ENCODE measurements at regions not wholly inside any gene's neighbourhood (a gene's known extent, or its start where the extent isn't known, plus 50 kb on each side); places are given as distances from the start of the nearest gene placed in this dataset.

GRCh38 chr12:90079529-90080210, 371.0 kb upstream of the ATP2B1 start:
- Histone ChIP-seq H3K36me3 (ENCODE audit: control insufficient read depth, insufficient read depth, low read length) (no peaks in the 10 kb centered on the region), H3K4me3 (ENCODE audit: low read depth, low read length) (no peak overlapping the region), H3K27ac (ENCODE audit: low read depth, low read length) (no peak overlapping the region), H3K9me3 (ENCODE audit: control insufficient read depth, insufficient read depth, low read length) (no peaks in the 10 kb centered on the region), H3K27me3 (ENCODE audit: control insufficient read depth, insufficient read depth, low read length) (no peaks in the 10 kb centered on the region), H3K4me1 (ENCODE audit: control insufficient read depth, insufficient read depth, low read length) (no peaks in the 10 kb centered on the region)
- no peak for DNase-seq (ENCODE audit: low read depth in 4 of 6, low spot score in 6 of 6)
- WGBS (ENCODE audit: insufficient coverage): no CpG with 5 or more reads among the region's 4 CpGs

DNA sequence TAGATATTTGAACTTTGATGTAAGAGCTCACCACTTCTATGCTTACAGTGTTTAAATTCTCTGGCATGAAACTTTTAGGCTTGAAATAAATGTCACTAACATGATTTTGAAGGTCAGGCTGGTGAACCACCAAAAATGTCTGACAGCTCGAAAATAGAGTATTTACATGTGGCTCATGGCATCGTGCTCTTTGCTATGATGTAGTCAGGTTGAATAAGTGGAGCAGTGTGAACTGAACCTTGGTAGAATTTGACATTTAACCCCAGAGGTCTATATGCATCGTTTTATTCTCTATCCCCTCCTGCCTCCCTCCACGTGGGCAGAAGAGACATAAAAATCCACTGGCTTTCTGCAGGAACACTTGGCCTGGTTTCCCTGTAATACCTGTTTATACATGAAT, 369.7 kb upstream of the ATP2B1 start:
- no peak for DNase-seq (ENCODE audit: low read depth in 4 of 6, low spot score in 6 of 6)
- Histone ChIP-seq H3K27ac (ENCODE audit: low read depth, low read length) (no peak overlapping the region), H3K4me1 (ENCODE audit: control insufficient read depth, insufficient read depth, low read length) (no peaks in the 10 kb centered on the region), H3K36me3 (ENCODE audit: control insufficient read depth, insufficient read depth, low read length) (no peaks in the 10 kb centered on the region), H3K4me3 (ENCODE audit: low read depth, low read length) (no peak overlapping the region), H3K27me3 (ENCODE audit: control insufficient read depth, insufficient read depth, low read length) (no peaks in the 10 kb centered on the region), H3K9me3 (ENCODE audit: control insufficient read depth, insufficient read depth, low read length) (no peaks in the 10 kb centered on the region)
- WGBS (ENCODE audit: insufficient coverage): 61% methylated on average over 2 of the region's 4 CpGs

DNA sequence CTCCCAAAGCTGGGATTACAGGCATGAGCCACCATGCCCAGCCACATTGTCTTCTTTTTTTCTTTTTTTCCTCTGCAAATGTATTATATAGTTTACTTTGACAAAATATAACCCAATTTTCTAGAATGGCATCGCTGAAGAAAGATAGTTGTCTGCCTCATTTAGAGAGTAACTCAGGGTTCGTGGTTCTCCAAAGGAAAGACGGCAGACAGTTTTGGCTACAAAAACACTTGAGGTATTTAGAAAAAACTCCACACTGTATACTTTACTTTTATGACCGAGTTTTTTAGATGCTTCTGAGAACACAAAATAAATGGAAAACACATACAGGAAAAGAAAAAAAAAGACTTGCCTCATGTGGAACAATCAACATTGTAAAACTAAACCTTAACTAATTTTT, 369.1 kb upstream of the ATP2B1 start:
- Histone ChIP-seq H3K36me3 (ENCODE audit: control insufficient read depth, insufficient read depth, low read length) (no peaks in the 10 kb centered on the region), H3K27ac (ENCODE audit: low read depth, low read length) (no peak overlapping the region), H3K4me3 (ENCODE audit: low read depth, low read length) (no peak overlapping the region), H3K27me3 (ENCODE audit: control insufficient read depth, insufficient read depth, low read length) (no peaks in the 10 kb centered on the region), H3K4me1 (ENCODE audit: control insufficient read depth, insufficient read depth, low read length) (no peaks in the 10 kb centered on the region), H3K9me3 (ENCODE audit: control insufficient read depth, insufficient read depth, low read length) (no peaks in the 10 kb centered on the region)
- no peak for DNase-seq (ENCODE audit: low read depth in 4 of 6, low spot score in 6 of 6)
- WGBS (ENCODE audit: insufficient coverage): no CpG with 5 or more reads among the region's 4 CpGs

DNA sequence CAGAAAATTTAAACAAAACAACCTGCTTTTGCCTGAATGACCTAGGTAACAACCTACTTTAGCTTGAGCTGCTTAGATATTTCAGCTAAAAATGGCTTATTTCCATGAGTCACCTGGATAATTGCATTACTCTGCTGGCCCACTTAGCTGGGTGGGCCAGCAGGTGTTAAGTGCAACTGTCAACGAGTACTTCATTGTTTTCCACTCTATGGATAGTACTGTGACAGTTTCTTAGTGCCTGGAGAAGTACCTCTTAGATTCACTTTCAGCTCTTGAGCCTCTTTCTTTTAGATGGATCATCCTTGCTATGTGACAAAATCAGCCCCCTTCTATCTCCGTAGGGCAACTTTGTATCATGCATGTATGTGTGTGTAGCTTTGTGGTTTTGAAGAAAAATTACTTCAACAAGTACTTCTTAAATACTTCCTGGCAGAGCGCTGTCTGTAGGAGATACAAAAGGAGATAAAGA, 368.2 kb upstream of the ATP2B1 start:
- Histone ChIP-seq H3K27ac (ENCODE audit: low read depth, low read length) (no peak overlapping the region), H3K4me1 (ENCODE audit: control insufficient read depth, insufficient read depth, low read length) (no peaks in the 10 kb centered on the region), H3K4me3 (ENCODE audit: low read depth, low read length) (no peak overlapping the region), H3K9me3 (ENCODE audit: control insufficient read depth, insufficient read depth, low read length) (no peaks in the 10 kb centered on the region), H3K36me3 (ENCODE audit: control insufficient read depth, insufficient read depth, low read length) (no peaks in the 10 kb centered on the region), H3K27me3 (ENCODE audit: control insufficient read depth, insufficient read depth, low read length) (no peaks in the 10 kb centered on the region)
- no peak for DNase-seq (ENCODE audit: low read depth in 4 of 6, low spot score in 6 of 6)
- WGBS (ENCODE audit: insufficient coverage): no CpG with 5 or more reads among the region's 3 CpGs

DNA sequence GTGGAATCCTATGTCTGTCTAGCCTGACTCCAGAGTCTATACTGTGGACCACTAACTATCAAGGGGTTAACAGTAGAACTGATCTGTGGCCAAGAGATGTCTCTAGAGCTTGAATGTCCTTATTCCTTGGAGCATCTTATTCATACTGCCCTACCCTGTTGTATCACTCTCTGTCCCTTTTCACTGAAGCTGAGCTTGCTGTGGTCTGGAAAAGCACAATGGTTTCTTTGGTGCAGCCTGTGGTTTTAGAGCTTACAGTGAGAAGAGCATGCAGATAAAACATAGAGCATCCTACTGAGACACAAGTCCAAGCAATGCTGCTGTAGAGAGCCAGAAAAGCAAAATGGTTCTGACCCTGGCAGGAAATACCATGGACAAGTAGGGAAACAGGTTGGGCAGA, 367.0 kb upstream of the ATP2B1 start:
- Histone ChIP-seq H3K36me3 (ENCODE audit: control insufficient read depth, insufficient read depth, low read length) (no peaks in the 10 kb centered on the region), H3K4me3 (ENCODE audit: low read depth, low read length) (no peak overlapping the region), H3K27me3 (ENCODE audit: control insufficient read depth, insufficient read depth, low read length) (no peaks in the 10 kb centered on the region), H3K9me3 (ENCODE audit: control insufficient read depth, insufficient read depth, low read length) (no peaks in the 10 kb centered on the region), H3K4me1 (ENCODE audit: control insufficient read depth, insufficient read depth, low read length) (no peaks in the 10 kb centered on the region), H3K27ac (ENCODE audit: low read depth, low read length) (no peak overlapping the region)
- DNase-seq (ENCODE audit: low read depth in 4 of 6, low spot score in 6 of 6): no peak

DNA sequence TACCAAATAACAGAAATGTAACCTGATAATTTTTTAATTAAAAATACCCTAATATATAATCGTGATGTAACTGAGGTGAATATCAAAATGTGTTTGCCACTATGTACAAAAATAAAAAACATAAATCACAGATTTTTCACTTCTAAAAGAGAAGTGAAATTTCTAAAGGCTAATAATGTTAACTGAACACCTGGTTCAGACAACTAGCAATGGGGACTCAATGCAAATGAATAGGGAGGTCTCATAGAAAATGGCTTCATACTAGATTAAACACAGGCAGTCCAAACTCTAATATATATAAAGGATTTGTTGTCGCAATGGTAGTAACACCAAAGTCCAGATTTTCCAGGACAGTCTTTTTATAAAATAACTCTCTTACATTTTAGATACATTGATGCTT, 365.4 kb upstream of the ATP2B1 start:
- H3K4me3 ChIP-seq (ENCODE audit: low read depth, low read length): no peak overlapping the region
- no peak overlapping the region for H3K27ac ChIP-seq (ENCODE audit: low read depth, low read length)
- DNase-seq (ENCODE audit: low read depth in 4 of 6, low spot score in 6 of 6): no peak
- H3K36me3 ChIP-seq (ENCODE audit: control insufficient read depth, insufficient read depth, low read length): no peaks in the 10 kb centered on the region
- H3K4me1 ChIP-seq (ENCODE audit: control insufficient read depth, insufficient read depth, low read length): no peaks in the 10 kb centered on the region
- H3K27me3 ChIP-seq (ENCODE audit: control insufficient read depth, insufficient read depth, low read length): no peaks in the 10 kb centered on the region
- no CpG with 5 or more reads among the region's 2 CpGs for WGBS (ENCODE audit: insufficient coverage)
- no peaks in the 10 kb centered on the region for H3K9me3 ChIP-seq (ENCODE audit: control insufficient read depth, insufficient read depth, low read length)

DNA sequence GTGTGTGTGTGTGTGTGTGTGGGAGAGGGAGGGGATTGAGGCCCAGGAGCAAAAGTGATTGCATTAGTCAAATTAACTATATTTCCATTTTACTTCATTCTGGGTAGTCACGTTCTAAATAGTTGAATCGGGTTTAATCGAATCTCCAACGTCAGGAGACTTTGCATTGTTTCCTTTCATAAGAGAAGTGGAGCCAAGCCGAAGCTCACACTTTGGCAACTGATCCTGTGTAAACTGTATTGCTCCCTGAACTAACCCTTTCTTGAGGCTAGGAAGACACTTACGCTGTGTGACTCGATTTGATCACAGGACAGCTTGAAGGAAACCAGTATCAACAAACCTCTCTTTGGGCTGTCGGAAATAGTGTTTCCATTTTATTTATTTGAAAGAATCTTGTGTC, 363.4 kb upstream of the ATP2B1 start:
- DNase-seq (ENCODE audit: low read depth in 4 of 6, low spot score in 6 of 6): no peak
- Histone ChIP-seq H3K4me3 (ENCODE audit: low read depth, low read length) (no peak overlapping the region), H3K36me3 (ENCODE audit: control insufficient read depth, insufficient read depth, low read length) (no peaks in the 10 kb centered on the region), H3K27ac (ENCODE audit: low read depth, low read length) (no peak overlapping the region), H3K4me1 (ENCODE audit: control insufficient read depth, insufficient read depth, low read length) (no peaks in the 10 kb centered on the region), H3K9me3 (ENCODE audit: control insufficient read depth, insufficient read depth, low read length) (no peaks in the 10 kb centered on the region), H3K27me3 (ENCODE audit: control insufficient read depth, insufficient read depth, low read length) (no peaks in the 10 kb centered on the region)
- 56% methylated on average over 5 of the region's 8 CpGs for WGBS (ENCODE audit: insufficient coverage)

DNA sequence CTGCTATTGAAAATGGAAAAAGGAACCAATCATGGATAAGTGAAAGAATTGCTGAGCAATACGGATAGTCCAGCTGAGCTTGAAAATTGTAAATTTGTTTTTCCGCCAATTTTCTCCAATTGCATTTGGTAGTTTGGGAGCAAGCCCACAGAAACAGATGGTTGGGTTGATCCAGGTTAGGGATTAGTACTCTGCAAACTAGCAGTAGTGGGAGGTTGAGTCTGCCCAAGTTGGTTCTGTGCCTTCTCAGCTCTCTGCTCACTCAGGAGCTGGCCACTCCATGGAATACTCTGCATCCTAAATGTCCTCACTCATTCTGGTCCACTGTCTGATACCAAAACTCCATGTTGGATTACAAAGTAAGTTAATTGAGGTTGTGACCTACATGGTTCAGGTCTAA, 361.1 kb upstream of the ATP2B1 start:
- WGBS (ENCODE audit: insufficient coverage): 82% methylated on average over 2 of the region's 2 CpGs
- H3K4me1 ChIP-seq (ENCODE audit: control insufficient read depth, insufficient read depth, low read length): no peaks in the 10 kb centered on the region
- H3K27ac ChIP-seq (ENCODE audit: low read depth, low read length): no peak overlapping the region
- H3K36me3 ChIP-seq (ENCODE audit: control insufficient read depth, insufficient read depth, low read length): no peaks in the 10 kb centered on the region
- DNase-seq (ENCODE audit: low read depth in 4 of 6, low spot score in 6 of 6): no peak
- H3K4me3 ChIP-seq (ENCODE audit: low read depth, low read length): no peak overlapping the region
- H3K27me3 ChIP-seq (ENCODE audit: control insufficient read depth, insufficient read depth, low read length): no peaks in the 10 kb centered on the region
- no peaks in the 10 kb centered on the region for H3K9me3 ChIP-seq (ENCODE audit: control insufficient read depth, insufficient read depth, low read length)

GRCh38 chr12:90067791-90068190, 359.2 kb upstream of the ATP2B1 start:
- no CpG with 5 or more reads among the region's 1 CpG for WGBS (ENCODE audit: insufficient coverage)
- DNase-seq (ENCODE audit: low read depth in 4 of 6, low spot score in 6 of 6): no peak
- H3K4me3 ChIP-seq (ENCODE audit: low read depth, low read length): no peak overlapping the region
- no peaks in the 10 kb centered on the region for H3K4me1 ChIP-seq (ENCODE audit: control insufficient read depth, insufficient read depth, low read length)
- no peaks in the 10 kb centered on the region for H3K9me3 ChIP-seq (ENCODE audit: control insufficient read depth, insufficient read depth, low read length)
- H3K36me3 ChIP-seq (ENCODE audit: control insufficient read depth, insufficient read depth, low read length): no peaks in the 10 kb centered on the region
- no peak overlapping the region for H3K27ac ChIP-seq (ENCODE audit: low read depth, low read length)
- H3K27me3 ChIP-seq (ENCODE audit: control insufficient read depth, insufficient read depth, low read length): no peaks in the 10 kb centered on the region

DNA sequence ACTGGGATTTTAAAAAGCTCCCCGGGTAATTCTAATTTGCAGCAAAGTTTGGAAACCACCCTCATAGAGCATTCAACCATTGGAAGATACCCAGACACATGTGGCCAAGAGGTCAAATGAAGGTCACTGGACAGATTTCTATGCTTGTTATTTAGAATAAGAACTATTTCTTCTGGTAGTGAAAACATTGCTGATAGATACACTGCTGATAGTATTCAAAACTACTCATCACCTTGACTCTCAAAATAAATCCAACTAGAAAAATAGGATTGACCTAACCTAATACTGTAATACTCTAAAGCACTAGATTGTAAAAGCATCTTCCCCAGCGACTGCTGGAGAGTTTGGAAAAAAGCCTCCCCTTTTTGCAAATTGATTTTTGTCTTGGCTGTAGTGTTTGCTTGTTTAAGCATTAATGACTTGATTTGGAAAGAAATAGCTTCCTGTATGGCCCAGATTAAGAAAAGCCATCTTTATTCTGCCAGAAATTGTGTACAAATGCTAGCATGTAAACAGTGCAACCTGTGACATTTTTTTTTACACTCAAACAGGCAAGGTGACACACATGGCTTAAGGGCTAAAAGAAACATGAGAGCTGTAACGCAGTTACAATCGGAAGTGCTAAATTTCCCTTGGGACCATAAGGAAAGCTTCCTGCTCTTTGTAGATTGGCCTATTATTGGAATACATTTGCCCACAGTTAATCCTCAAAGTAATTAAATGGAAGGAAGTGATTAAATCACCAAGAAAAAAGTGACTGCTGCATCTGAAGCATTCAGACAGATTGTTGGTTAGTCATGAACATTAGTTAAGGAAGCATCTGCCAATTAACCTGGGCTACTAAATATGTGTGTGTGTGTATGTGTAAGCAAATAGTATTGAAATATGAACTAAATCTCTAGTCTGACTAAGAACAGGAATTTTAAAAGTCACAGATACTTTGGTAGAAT, 356.5 kb upstream of the ATP2B1 start:
- Histone ChIP-seq H3K4me3 (ENCODE audit: low read depth, low read length) (no peak overlapping the region), H3K36me3 (ENCODE audit: control insufficient read depth, insufficient read depth, low read length) (no peaks in the 10 kb centered on the region), H3K27me3 (ENCODE audit: control insufficient read depth, insufficient read depth, low read length) (no peaks in the 10 kb centered on the region), H3K27ac (ENCODE audit: low read depth, low read length) (no peak overlapping the region), H3K4me1 (ENCODE audit: control insufficient read depth, insufficient read depth, low read length) (no peaks in the 10 kb centered on the region), H3K9me3 (ENCODE audit: control insufficient read depth, insufficient read depth, low read length) (no peaks in the 10 kb centered on the region)
- WGBS (ENCODE audit: insufficient coverage): no CpG with 5 or more reads among the region's 4 CpGs
- peak in 3 of 6 donors; percentile 5 to 88 (median 53) for DNase-seq (ENCODE audit: low read depth in 4 of 6, low spot score in 6 of 6)

Data from spinal cord (tissue), 9 donors.